HepG2 (cell line): ENCODE measurements at regions not wholly inside any gene's neighbourhood (a gene's known extent, or its start where the extent isn't known, plus 50 kb on each side); places are given as distances from the start of the nearest gene placed in this dataset.
A peak's percentile ranks its signal among the peaks of the same experiment; 100 is the strongest.

Source experiments
- FOXM1 ChIP-seq: sonication (generic); formaldehyde crosslinking; IDR thresholded peaks from 2 replicates; pipeline ENCODE4 v1.5.0; 2020; ENCODE audit warnings: missing genetic modification reagents
- GZF1 ChIP-seq: sonication (generic); formaldehyde crosslinking; IDR thresholded peaks from 2 replicates; pipeline ENCODE4 v1.5.1; 2020; ENCODE audit warnings: mild to moderate bottlenecking, missing genetic modification reagents
- HMG20B ChIP-seq: conservative IDR thresholded peaks from 2 replicates; pipeline ENCODE4 v1.6.1; 2016; ENCODE audit warnings: missing genetic modification reagents, missing compliant biosample characterization
- MYPOP ChIP-seq: sonication (generic); formaldehyde crosslinking; IDR thresholded peaks from 2 replicates; pipeline ENCODE4 v1.8.1; 2023; ENCODE audit warnings: mild to moderate bottlenecking, moderate library complexity, missing genetic modification reagents
- PHF20 ChIP-seq: sonication (generic); formaldehyde crosslinking; IDR thresholded peaks from 2 replicates; pipeline ENCODE4 v1.5.0; 2020; ENCODE audit warnings: mild to moderate bottlenecking, missing genetic modification reagents
- RFX1 ChIP-seq: fragments of 450-650 bp; IDR thresholded peaks from 2 replicates; pipeline ENCODE4 v1.6.1; 2017
- TARDBP ChIP-seq: sonication (generic); formaldehyde crosslinking; IDR thresholded peaks from 2 replicates; pipeline ENCODE4 v1.8.0; 2022; ENCODE audit warnings: mild to moderate bottlenecking, missing genetic modification reagents
- TFE3 ChIP-seq: IDR thresholded peaks from 2 replicates; pipeline ENCODE4 v1.6.1; 2016
- TOPORS ChIP-seq: sonication (generic); formaldehyde crosslinking; IDR thresholded peaks from 2 replicates; pipeline ENCODE4 v1.8.0; 2023; ENCODE audit warnings: mild to moderate bottlenecking, missing genetic modification reagents
- UBTF ChIP-seq: sonication (generic); formaldehyde crosslinking; IDR thresholded peaks from 2 replicates; pipeline ENCODE4 v1.4.0; 2020; ENCODE audit warnings: mild to moderate bottlenecking, missing genetic modification reagents
- ZBED4 ChIP-seq: sonication (generic); formaldehyde crosslinking; IDR thresholded peaks from 2 replicates; pipeline ENCODE4 v1.4.0; 2020; ENCODE audit warnings: missing genetic modification reagents, borderline replicate concordance
- ZFP1 ChIP-seq: IDR thresholded peaks from 2 replicates; pipeline ENCODE4 v1.6.1; 2016
- ZFP41 ChIP-seq: sonication (generic); formaldehyde crosslinking; IDR thresholded peaks from 2 replicates; pipeline ENCODE4 v1.4.0; 2020; ENCODE audit warnings: mild to moderate bottlenecking, missing genetic modification reagents, borderline replicate concordance
- ZNF333 ChIP-seq: sonication (generic); formaldehyde crosslinking; IDR thresholded peaks from 2 replicates; pipeline ENCODE4 v1.4.0; 2020; ENCODE audit warnings: mild to moderate bottlenecking, missing genetic modification reagents, borderline replicate concordance
- ZNF609 ChIP-seq: sonication (generic); formaldehyde crosslinking; IDR thresholded peaks from 2 replicates; pipeline ENCODE4 v1.4.0; 2020; ENCODE audit warnings: mild to moderate bottlenecking, missing genetic modification reagents, borderline replicate concordance
- ZNF619 ChIP-seq: sonication (generic); formaldehyde crosslinking; IDR thresholded peaks from 2 replicates; pipeline ENCODE4 v1.4.0; 2020; ENCODE audit warnings: mild to moderate bottlenecking, missing genetic modification reagents

GRCh38 chr14:89540009-89540829, 123.2 kb upstream of the FOXN3 start (continued):
- TF ChIP-seq UBTF (CRISPR knock-in tag), result no peak
- TF ChIP-seq HMG20B (CRISPR knock-in tag), result no peak
- TF ChIP-seq ZNF333 (CRISPR knock-in tag), result no peak
- no peak; the same call in 1 of the 2 replicates for TF ChIP-seq ZFP1 (CRISPR knock-in tag)
- no peak for TF ChIP-seq ZNF619 (CRISPR knock-in tag)
- TF ChIP-seq TFE3 (CRISPR knock-in tag), result peak; percentile 47; the same call in 1 of the 2 replicates
- no peak; the same call in 1 of the 2 replicates for TF ChIP-seq MYPOP (CRISPR knock-in tag)
- no peak for TF ChIP-seq PHF20 (CRISPR knock-in tag)
- TF ChIP-seq ZFP41, result no peak
- TF ChIP-seq RFX1, result no peak
- TF ChIP-seq ZBED4 (CRISPR knock-in tag), result no peak; the same call in 1 of the 2 replicates
- peak; percentile 20; the same call in 1 of the 2 replicates for TF ChIP-seq TARDBP
- TF ChIP-seq ZNF609, result peak; percentile 77
- no peak for TF ChIP-seq FOXM1 (CRISPR knock-in tag)
- no peak for TF ChIP-seq TOPORS (CRISPR knock-in tag)
- no peak for TF ChIP-seq GZF1 (CRISPR knock-in tag)
